ENCODE measurements at regions not wholly inside any gene's neighbourhood (a gene's known extent, or its start where the extent isn't known, plus 50 kb on each side); places are given as distances from the start of the nearest gene placed in this dataset.
"Not testable (repeated sequence)": the region's sequence is repeated elsewhere in the genome, so short reads cannot be mapped to it uniquely, and the experiment has no call there.

DNA sequence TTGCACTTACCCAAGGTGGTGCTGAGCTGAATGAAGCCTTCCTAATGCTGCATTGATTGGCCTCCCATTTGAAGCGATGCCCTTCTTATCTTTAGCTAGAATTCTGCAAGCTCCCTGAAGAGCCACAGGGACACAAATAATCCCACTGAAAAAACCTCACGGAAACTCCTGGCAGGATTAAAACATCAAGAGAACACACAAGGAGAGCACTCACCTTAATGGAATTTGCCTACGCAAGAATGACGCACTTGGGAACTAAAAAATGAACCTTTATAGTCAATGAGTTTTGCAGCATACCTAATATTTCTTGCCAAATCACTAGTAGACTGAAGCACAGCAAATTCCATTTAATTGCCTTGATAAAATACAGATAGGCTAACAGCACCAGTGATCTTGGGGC, 232.8 kb upstream of the UBASH3B start:
- no peak for ATAC-seq
- peaks cover 2% of the 10 kb centered on the region for H3K27me3 Mint-ChIP-seq
- no peak overlapping the region for H3K4me3 Mint-ChIP-seq
- H3K4me1 Mint-ChIP-seq, result no peaks in the 10 kb centered on the region
- CTCF ChIA-PET, result no interaction called here
- no peak for DNase-seq
- H3K36me3 Mint-ChIP-seq, result no peaks in the 10 kb centered on the region
- H3K27ac Mint-ChIP-seq, result no peak overlapping the region
- no peaks in the 10 kb centered on the region for H3K9me3 Mint-ChIP-seq (ENCODE audit: low read depth)

DNA sequence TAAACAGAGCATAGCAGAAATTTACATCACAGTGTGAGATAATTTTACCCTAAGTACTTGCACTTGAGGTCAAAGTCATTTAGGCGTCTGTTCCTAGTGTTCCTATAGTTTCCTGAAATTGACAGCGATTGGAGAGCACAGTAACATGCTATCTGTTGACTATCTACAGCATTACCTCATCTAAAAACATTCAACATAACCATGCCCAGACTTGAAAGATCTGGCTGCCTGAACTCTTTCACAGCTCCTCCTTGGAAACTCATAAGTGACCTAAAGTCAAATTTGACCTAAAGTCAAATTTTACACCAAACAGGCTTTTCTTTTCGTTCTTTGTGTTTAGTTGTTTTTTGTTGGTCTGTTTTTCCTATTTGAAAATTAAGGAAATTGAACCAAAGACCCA, 233.8 kb upstream of the UBASH3B start:
- CTCF ChIA-PET, result no interaction called here
- Mint-ChIP-seq H3K9me3 (ENCODE audit: low read depth) (no peaks in the 10 kb centered on the region), H3K36me3 (no peaks in the 10 kb centered on the region), H3K27me3 (peaks cover 2% of the 10 kb centered on the region), H3K4me3 (no peak overlapping the region), H3K4me1 (no peaks in the 10 kb centered on the region), H3K27ac (no peak overlapping the region)
- ATAC-seq (no peak), DNase-seq (no peak)

DNA sequence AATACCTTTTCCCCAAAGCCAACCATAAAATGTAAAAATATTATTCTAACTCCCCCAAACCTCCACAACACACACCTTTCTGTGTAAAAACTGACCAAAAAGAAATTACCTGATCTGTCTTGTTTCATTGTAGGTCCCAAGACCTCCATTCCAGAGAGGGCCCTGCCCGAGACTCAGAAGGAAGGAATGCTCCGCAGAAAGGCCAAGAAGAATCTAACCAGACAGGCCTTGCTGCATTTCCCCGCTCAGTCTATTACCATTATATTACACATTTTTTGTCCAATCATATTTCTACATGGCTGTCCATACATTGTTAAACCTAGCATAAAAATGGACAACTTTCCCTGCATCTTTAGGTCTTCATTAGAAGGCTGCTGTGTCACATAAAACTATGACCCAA, 237.5 kb upstream of the UBASH3B start:
- no peaks in the 10 kb centered on the region for H3K4me1 Mint-ChIP-seq
- no peak overlapping the region for H3K27ac Mint-ChIP-seq
- CTCF ChIA-PET, result no interaction called here
- H3K9me3 Mint-ChIP-seq (ENCODE audit: low read depth), result no peaks in the 10 kb centered on the region
- DNase-seq (no peak), ATAC-seq (no peak)
- no peak overlapping the region for H3K4me3 Mint-ChIP-seq
- no peaks in the 10 kb centered on the region for H3K27me3 Mint-ChIP-seq
- H3K36me3 Mint-ChIP-seq, result no peaks in the 10 kb centered on the region

DNA sequence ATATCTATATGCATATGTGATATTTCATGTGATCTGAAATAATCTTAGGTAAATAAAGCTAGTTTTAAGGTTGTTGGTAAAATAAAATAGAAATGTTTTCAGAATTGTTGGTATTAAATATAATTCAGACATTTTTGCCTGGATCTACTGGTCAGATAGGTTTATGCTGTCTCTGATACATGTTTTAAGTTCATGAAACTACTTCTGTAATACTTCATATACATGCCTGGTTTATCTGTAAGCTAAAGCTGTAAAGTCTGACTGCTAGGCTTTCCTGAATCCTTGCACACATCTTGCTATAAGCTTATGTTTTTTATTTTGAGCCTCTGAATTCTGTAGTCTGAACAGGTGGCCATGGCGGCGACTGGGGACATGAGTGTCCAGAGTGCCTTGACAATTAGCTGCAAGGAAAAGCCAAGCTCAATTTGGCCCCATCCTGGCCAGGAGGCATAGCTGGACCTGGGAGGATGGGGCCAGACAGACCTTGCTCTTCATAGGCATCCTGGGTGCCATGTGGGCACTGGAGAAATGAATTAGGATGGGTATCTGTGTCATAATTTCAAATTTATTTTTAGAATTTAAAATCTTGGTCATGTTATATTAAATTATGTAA, 241.0 kb upstream of the UBASH3B start:
- DNase-seq (no peak), ATAC-seq (no peak)
- no peak overlapping the region for H3K4me3 Mint-ChIP-seq
- CTCF ChIA-PET, result no interaction called here
- no peak overlapping the region for H3K27ac Mint-ChIP-seq
- H3K36me3 Mint-ChIP-seq, result no peaks in the 10 kb centered on the region
- H3K9me3 Mint-ChIP-seq (ENCODE audit: low read depth), result no peaks in the 10 kb centered on the region
- no peaks in the 10 kb centered on the region for H3K27me3 Mint-ChIP-seq
- H3K4me1 Mint-ChIP-seq, result no peaks in the 10 kb centered on the region

DNA sequence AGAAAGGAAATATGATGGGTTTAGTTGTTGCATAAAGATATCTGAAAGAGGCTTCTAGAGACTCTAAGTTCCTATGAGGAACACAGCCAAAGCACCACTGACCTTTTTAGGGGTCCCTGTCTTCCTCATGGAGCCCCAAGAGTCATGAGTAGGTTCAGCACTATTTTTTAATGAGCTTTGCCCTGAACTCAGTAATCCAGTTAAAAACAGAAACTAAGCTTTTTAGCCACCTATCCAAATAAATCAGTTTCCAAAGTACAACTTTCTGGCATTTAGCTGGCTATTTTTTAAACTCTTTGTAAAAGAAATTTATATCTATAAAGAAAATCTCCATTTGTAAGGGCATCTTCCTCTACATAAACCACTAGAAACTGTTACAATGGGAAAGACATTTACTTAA, 241.8 kb upstream of the UBASH3B start:
- no peaks in the 10 kb centered on the region for H3K4me1 Mint-ChIP-seq
- no peak overlapping the region for H3K4me3 Mint-ChIP-seq
- no peak for DNase-seq
- CTCF ChIA-PET, result no interaction called here
- H3K9me3 Mint-ChIP-seq (ENCODE audit: low read depth), result no peaks in the 10 kb centered on the region
- H3K27ac Mint-ChIP-seq, result no peak overlapping the region
- ATAC-seq, result no peak
- H3K27me3 Mint-ChIP-seq, result no peaks in the 10 kb centered on the region
- H3K36me3 Mint-ChIP-seq, result no peaks in the 10 kb centered on the region

DNA sequence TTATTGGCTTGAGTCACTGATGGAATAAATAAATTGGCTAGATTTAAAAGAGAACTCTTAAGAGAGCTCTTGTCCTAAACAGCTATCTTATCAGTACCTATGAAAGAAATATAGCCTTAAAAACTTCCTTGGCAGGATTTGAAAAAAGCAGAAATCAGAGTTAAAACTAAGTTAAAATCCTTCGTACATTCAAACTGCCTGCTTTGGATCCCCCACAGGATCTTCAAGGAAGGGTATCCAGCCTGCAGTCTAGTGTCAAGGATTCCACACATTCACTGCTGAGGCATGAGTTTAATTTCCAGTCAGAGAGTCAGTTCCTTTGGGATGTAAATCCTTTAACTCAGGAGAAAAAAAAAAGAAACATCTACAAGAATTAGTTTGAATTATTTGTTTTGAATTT, 242.9 kb upstream of the UBASH3B start:
- Mint-ChIP-seq H3K27me3 (peaks cover 4% of the 10 kb centered on the region), H3K4me3 (no peak overlapping the region), H3K4me1 (no peaks in the 10 kb centered on the region), H3K36me3 (no peaks in the 10 kb centered on the region), H3K27ac (no peak overlapping the region), H3K9me3 (ENCODE audit: low read depth) (no peaks in the 10 kb centered on the region)
- DNase-seq (no peak), ATAC-seq (no peak)
- CTCF ChIA-PET, result no interaction called here

DNA sequence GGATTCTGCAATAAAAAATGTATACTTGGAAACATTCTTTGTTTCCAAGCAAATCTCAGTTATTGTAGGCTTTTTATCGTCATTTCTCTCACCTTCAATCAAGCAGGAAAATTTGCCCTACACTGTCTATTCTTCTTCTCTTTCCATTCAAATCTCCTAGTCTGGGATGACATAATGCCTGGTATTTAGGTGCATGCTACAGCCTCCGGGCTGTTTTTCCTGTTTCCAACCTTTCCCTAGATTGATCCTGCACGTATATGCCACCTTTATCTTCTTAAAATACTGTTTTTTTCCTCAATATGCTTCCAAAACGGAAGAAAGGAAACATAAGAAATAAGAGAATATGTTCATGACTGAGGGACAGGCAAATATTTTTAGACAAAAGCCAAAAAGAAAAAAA, 249.1 kb upstream of the UBASH3B start:
- ATAC-seq (no peak), DNase-seq (no peak)
- no peak overlapping the region for H3K27ac Mint-ChIP-seq
- no peaks in the 10 kb centered on the region for H3K36me3 Mint-ChIP-seq
- H3K9me3 Mint-ChIP-seq (ENCODE audit: low read depth), result no peaks in the 10 kb centered on the region
- CTCF ChIA-PET, result no interaction called here
- H3K4me1 Mint-ChIP-seq, result no peaks in the 10 kb centered on the region
- peaks cover 4% of the 10 kb centered on the region for H3K27me3 Mint-ChIP-seq
- H3K4me3 Mint-ChIP-seq, result no peak overlapping the region

DNA sequence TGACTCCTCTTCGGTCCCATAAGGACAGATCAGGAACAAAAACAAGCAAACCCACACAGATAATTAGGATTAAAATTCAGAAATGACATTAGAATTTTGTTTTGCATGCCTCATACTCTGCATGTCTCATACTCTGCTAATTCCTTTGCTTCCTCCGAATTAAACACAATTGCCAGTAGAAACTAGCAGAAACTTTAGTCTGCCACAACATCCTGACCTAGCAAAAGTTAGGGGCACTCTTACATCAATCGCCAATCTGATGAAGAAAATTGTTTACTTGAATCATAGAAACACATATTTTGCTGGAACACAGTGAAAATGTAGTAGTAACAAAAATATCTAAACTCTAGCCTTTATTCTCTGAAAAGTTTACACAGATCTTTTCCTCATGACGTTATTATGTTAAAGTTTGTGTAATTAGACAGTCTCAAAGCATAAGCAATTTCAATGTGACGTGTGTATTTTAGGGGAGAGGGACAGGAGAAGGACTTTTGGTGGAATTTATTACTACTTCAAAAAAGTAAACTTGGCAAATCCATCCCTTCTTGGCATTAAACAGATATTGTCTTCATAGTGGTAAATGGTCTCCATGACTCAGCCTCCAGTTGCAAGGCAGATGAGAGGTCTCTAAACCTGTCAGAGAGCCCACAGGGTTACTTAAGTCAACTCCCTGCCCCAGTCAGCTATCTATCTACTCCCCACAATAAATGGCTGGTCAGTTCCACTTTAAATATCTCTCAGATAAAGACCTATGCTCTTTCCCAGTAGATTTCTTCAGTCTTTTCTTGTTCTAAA, 249.8 kb upstream of the UBASH3B start:
- H3K4me1 Mint-ChIP-seq, result no peaks in the 10 kb centered on the region
- no peak overlapping the region for H3K4me3 Mint-ChIP-seq
- CTCF ChIA-PET, result no interaction called here
- H3K9me3 Mint-ChIP-seq (ENCODE audit: low read depth), result no peaks in the 10 kb centered on the region
- H3K27me3 Mint-ChIP-seq, result peaks cover 4% of the 10 kb centered on the region
- H3K27ac Mint-ChIP-seq, result no peak overlapping the region
- no peaks in the 10 kb centered on the region for H3K36me3 Mint-ChIP-seq
- DNase-seq (no peak), ATAC-seq (no peak)

DNA sequence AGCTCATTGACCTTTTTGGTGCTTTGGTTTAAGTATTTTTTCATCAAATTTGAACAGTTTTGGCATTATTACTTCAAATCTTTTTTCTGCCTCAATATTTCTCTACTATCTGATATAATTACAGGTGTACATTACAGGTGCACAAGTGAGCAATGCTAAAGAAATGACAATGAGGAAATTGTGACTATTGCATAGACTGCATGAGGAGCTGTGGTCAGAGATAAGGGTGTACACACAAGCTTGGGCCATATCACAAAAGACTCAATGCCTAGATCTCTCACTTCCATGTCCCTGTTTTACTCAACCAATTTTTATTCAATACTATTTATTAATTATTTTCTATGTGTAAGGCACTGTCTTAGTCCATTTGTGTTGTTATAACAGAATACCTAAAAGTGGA, 251.0 kb upstream of the UBASH3B start:
- H3K4me1 Mint-ChIP-seq, result peaks cover 3% of the 10 kb centered on the region
- CTCF ChIA-PET, result no interaction called here
- H3K27ac Mint-ChIP-seq, result no peak overlapping the region

DNA sequence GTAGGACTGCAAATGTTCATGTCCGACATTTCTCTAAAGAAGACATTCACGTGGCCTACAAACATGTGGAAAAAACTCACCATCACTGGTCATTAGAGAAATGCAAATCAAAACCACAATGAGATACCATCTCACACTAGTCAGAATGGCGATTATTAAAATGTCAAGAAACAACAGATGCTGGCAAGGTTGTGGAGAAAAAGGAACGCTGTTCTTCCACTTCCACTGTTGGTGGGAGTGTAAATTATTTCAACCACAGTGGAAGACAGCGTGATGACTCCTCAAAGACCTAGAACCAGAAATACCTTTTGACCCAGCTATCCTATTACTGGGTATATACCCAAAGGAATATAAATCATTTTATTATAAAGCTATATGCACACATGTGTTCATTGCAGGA, 253.9 kb upstream of the UBASH3B start:
- H3K36me3 Mint-ChIP-seq; DNase-seq; CTCF ChIA-PET; H3K4me3 Mint-ChIP-seq; H3K27me3 Mint-ChIP-seq; ATAC-seq; H3K9me3 Mint-ChIP-seq (ENCODE audit: low read depth); H3K27ac Mint-ChIP-seq: not testable (repeated sequence)
- peaks cover 16% of the 10 kb centered on the region for H3K4me1 Mint-ChIP-seq

More for the DNA sequence above, 251.0 kb upstream of the UBASH3B start:
- DNase-seq (no peak), ATAC-seq (no peak)
- H3K36me3 Mint-ChIP-seq, result no peaks in the 10 kb centered on the region
- no peak overlapping the region for H3K4me3 Mint-ChIP-seq
- peaks cover 4% of the 10 kb centered on the region for H3K27me3 Mint-ChIP-seq
- H3K9me3 Mint-ChIP-seq (ENCODE audit: low read depth), result no peaks in the 10 kb centered on the region

DNA sequence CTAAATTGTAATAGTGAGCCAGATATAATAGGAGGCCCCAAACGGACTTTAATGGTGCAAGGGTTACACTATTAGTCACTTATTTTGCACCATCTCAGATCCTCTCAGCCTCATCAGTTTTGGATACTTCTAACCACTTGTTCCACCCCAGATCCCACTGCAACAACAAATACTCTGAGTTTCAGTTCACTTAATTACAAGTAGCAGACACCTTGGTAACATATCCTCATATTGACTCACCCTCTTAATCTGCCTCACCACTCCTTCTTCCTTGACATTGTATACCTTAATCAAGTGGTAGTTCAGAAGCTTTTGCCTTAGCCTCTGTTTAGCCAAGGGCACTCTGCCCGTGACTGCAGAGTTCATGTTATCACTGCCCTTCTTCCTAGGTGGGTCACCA, 256.1 kb upstream of the UBASH3B start:
- no peak overlapping the region for H3K4me3 Mint-ChIP-seq
- no peaks in the 10 kb centered on the region for H3K9me3 Mint-ChIP-seq (ENCODE audit: low read depth)
- DNase-seq (no peak), ATAC-seq (no peak)
- no peak overlapping the region for H3K27ac Mint-ChIP-seq
- CTCF ChIA-PET, result no interaction called here
- H3K36me3 Mint-ChIP-seq, result no peaks in the 10 kb centered on the region
- H3K4me1 Mint-ChIP-seq, result peaks cover 16% of the 10 kb centered on the region
- no peaks in the 10 kb centered on the region for H3K27me3 Mint-ChIP-seq

DNA sequence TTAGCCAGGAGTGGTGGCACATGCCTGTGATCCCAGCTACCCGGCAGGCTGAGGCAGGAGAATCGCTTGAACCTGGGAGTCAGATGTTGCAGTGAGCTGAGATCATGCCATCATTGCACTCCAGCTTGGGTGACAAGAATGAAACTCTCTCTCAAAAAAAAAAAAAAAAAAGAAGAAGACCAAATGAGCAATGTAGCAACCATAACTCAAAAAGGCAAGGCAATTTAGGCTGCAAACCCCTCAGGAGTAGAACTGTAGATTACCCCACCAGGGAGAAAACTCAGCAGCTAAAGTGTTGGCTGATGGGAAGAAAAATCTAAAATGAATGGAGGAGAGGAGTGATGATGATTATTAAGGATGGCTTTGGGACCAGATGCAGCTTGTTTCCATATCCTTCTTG, 256.7 kb upstream of the UBASH3B start:
- Mint-ChIP-seq H3K36me3 (no peaks in the 10 kb centered on the region), H3K27ac (no peak overlapping the region), H3K4me1 (peaks cover 16% of the 10 kb centered on the region), H3K27me3 (no peaks in the 10 kb centered on the region), H3K4me3 (no peak overlapping the region), H3K9me3 (ENCODE audit: low read depth) (no peaks in the 10 kb centered on the region)
- CTCF ChIA-PET, result no interaction called here
- no peak for DNase-seq
- no peak for ATAC-seq

DNA sequence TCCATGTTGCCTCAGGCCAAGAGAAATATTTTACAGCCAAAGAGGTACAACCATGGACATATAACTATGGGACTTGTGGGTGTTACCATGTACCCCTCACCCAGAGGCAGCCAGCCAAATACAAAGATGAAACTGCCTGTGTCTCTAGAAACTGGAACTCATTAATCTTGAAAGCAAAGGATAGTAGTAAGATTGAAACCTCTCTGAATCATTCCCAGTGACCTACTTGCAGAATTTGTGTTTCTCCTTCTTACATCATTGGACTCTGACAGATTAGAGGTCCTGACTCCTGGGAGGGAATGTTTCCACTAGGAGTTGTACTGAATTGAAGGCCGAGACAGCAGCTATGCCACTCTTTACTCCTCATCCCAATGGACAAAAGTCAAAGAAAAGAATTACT, 257.4 kb upstream of the UBASH3B start:
- no peak for DNase-seq
- no peak for ATAC-seq
- Mint-ChIP-seq H3K9me3 (ENCODE audit: low read depth) (no peaks in the 10 kb centered on the region), H3K36me3 (no peaks in the 10 kb centered on the region), H3K27me3 (no peaks in the 10 kb centered on the region), H3K4me1 (peaks cover 16% of the 10 kb centered on the region), H3K4me3 (no peak overlapping the region), H3K27ac (no peak overlapping the region)
- CTCF ChIA-PET, result no interaction called here

DNA sequence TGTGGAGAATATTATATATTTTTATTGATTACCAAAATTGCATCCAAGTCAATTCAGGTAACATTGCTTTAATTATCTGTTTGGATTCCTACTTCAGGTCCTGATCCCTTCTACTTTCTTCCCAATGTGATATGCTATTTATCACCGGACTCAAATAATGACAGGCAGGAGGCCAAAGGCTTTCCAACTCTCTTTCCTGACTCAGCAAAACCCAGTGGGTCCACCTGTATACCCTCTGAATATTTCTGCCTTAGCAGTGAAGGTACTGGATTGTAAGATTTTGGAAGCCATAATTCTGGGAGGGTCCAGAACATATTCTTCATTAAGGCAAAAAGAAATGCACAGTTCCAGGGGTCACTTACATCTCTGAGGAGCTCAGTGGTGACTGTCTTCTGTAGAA, 260.2 kb upstream of the UBASH3B start:
- no peaks in the 10 kb centered on the region for H3K27me3 Mint-ChIP-seq
- no peak overlapping the region for H3K27ac Mint-ChIP-seq
- no peaks in the 10 kb centered on the region for H3K9me3 Mint-ChIP-seq (ENCODE audit: low read depth)
- ATAC-seq (no peak), DNase-seq (no peak)
- H3K4me3 Mint-ChIP-seq, result no peak overlapping the region
- H3K4me1 Mint-ChIP-seq, result peaks cover 16% of the 10 kb centered on the region
- no peaks in the 10 kb centered on the region for H3K36me3 Mint-ChIP-seq
- CTCF ChIA-PET, result no interaction called here

Measured in activated CD8-positive, alpha-beta memory T cell treated with anti-CD3 and anti-CD28 coated beads, Interleukin-2, amount 10 ng/mL, durations not matched to agents 7 days and 5 days (primary cell).